WI38 (cell line): ENCODE measurements at regions not wholly inside any gene's neighbourhood (a gene's known extent, or its start where the extent isn't known, plus 50 kb on each side); places are given as distances from the start of the nearest gene placed in this dataset.

ENCODE experiments used
- H3K4me3 ChIP-seq: 2 replicates; pipeline ENCODE4 v1.5.1; 2011; ENCODE audit warnings: low read depth, mild to moderate bottlenecking, control low read depth, low read length
- CTCF ChIP-seq: IDR thresholded peaks from 2 replicates; pipeline ENCODE4 v1.5.1; 2012; ENCODE audit warnings: low read depth, mild to moderate bottlenecking, control low read depth, low read length

- no peak for TF ChIP-seq CTCF
- H3K4me3 ChIP-seq: no peak overlapping the region
These were observed 169.2 kb downstream of the FGF1 start for GRCh38 chr5:142516732-142517131.

GRCh38 chr5:142515036-142515435, 170.9 kb downstream of the FGF1 start:
- TF ChIP-seq CTCF: no peak
- H3K4me3 ChIP-seq: no peak overlapping the region

- no peak overlapping the region for H3K4me3 ChIP-seq
- no peak for TF ChIP-seq CTCF
These were observed 171.7 kb downstream of the FGF1 start for GRCh38 chr5:142514196-142514595.

GRCh38 chr5:142512043-142513042, 173.5 kb downstream of the FGF1 start:
- TF ChIP-seq CTCF: no peak
- no peak overlapping the region for H3K4me3 ChIP-seq

DNA sequence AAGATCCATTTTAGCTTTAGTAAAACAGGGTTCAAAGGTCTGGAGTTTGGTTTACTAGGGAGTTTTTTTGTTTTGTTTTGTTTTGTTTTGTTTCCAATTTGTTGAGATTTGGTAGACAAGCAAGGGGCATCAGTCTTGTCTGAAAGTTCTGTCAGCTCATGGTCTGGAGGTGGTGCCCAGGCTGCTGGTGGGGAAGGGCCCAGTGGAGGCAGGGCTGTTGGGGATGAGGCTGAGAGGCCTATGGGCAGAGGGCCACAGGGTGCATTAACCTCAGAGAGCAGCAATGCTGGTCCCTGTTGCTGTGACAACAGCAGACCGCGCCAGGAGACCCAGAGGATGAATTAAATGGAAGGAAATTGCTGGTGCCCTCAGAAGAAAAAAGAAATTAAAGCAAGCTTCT, 174.5 kb downstream of the FGF1 start:
- TF ChIP-seq CTCF: no peak
- no peak overlapping the region for H3K4me3 ChIP-seq

GRCh38 chr5:142509026-142509425, 176.9 kb downstream of the FGF1 start:
- H3K4me3 ChIP-seq: no peak overlapping the region
- no peak for TF ChIP-seq CTCF

DNA sequence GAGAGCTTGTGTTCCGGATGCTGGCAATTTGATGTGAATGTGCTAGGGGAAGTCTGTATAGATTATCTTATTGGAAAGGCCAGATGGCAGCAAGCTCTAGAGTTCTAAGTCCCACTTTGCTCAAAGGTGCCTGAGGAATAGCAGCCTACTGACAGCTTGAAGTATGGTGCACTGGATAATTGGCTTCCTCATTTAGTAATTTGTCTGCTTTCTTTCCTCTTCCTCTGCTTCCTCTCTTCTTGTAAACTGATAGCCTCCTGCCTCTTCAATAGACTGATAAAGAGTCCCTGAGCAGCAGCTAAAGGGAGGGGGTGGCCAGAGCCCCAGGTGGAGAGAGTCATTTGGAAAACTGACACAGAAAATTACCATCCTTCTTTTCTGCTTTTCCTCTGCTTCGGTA, 177.3 kb downstream of the FGF1 start:
- no peak for TF ChIP-seq CTCF
- no peak overlapping the region for H3K4me3 ChIP-seq
